ENCODE measurements at regions not wholly inside any gene's neighbourhood (a gene's known extent, or its start where the extent isn't known, plus 50 kb on each side); places are given as distances from the start of the nearest gene placed in this dataset.
"Not testable (repeated sequence)": the region's sequence is repeated elsewhere in the genome, so short reads cannot be mapped to it uniquely, and the experiment has no call there.

GRCh38 chr2:111309231-111310075, 188.7 kb downstream of the BCL2L11 start:
- not testable (repeated sequence) for DNase-seq (ENCODE audit: insufficient read length, low spot score); FAIRE-seq

- not testable (repeated sequence) for FAIRE-seq; DNase-seq (ENCODE audit: insufficient read length, low spot score)
Observed at GRCh38 chr2:111310395-111310794, 189.7 kb downstream of the BCL2L11 start.

DNA sequence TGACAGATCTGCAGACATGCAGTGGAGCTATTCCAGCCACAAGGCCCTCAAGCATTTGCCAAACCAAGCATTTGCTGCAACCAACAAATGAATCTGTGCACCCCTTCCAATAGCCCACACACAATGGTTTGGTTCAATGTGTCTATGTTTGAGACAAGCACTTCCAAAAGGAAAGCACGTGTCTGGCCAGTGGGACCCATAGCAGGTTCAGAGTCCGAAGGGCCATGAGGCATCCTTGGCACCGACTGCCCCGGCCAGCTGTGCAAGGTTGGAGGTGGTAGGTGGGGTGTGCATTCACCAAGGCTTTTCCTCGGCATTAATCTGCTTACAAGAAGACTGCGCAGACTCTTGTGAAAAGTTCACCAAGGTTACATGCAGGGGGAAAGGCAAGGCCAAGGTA, 190.9 kb downstream of the BCL2L11 start:
- not testable (repeated sequence) for DNase-seq (ENCODE audit: insufficient read length, low spot score); FAIRE-seq

DNA sequence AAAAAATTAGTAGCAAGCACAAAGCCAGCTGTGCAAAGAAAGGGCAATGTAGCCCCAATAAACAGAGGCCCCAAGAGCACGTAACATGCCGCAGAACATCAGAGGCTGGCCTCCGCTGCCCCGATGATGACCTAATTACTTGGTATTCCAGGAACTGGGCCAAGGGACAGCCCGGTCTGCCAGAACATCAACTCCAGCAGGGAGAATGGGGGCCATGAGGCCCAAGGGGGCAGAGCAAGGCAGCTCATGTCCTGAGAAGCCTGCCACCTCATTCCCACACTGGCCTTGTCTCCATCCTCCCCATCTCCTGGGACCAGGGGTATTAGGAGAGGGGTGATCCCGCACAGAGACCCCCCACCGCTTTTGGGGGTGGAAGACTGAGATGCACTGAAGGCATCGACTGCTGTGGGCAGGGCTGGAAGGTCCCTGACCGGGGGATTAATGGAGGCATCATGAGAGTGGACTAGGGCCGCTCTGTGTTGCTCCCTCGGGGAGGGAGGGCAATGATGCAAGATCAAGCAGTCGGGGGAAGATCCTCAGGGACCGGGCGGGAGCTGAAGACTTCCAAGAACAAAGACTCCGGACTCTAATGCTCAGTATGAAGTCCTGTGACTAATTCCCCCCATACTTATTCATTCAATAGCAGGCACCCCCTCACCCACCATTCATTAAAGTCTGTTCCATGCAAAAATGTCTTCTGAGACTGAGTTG, 192.3 kb downstream of the BCL2L11 start:
- FAIRE-seq; DNase-seq (ENCODE audit: insufficient read length, low spot score): not testable (repeated sequence)

GRCh38 chr2:111313711-111314110, 193.0 kb downstream of the BCL2L11 start:
- not testable (repeated sequence) for FAIRE-seq; DNase-seq (ENCODE audit: insufficient read length, low spot score)

DNA sequence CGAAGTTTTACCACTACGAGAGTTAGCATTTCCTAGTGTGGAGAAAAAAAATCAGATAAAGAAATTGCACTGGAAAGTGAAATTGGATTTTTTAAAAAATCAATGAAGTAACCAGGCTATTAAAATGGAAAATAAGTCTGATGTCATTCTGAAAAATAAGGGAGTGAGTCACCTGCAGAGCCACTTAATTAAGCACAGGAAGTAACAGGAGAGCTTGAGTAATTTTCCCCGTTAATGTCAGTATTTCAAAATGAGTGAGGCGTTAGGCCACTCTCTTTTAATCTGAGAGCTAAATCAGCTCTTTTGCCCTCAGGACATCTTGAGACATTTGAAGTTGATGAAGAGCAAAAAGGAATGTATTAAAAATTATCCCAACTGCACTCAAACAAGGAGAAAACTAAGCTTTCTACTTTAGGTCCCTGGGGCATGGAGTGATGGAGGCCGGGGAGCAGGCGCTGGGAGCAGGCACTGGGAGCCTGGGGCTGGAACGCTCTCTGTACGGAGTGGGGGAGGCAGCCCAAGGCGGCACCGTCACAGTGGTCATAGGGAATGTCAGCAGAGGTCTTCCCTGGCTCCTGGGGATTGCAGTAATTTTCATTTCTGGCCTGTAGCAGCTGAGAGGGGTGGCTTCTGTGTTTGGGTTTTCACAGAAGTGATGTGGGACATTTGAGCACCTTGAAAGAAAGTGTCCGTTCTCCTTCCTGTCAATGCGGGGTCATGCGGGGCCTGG, 194.6 kb downstream of the BCL2L11 start:
- not testable (repeated sequence) for FAIRE-seq; DNase-seq (ENCODE audit: insufficient read length, low spot score)

- not testable (repeated sequence) for DNase-seq (ENCODE audit: insufficient read length, low spot score); FAIRE-seq
Observed at GRCh38 chr2:111316221-111316741, 195.6 kb downstream of the BCL2L11 start.

DNA sequence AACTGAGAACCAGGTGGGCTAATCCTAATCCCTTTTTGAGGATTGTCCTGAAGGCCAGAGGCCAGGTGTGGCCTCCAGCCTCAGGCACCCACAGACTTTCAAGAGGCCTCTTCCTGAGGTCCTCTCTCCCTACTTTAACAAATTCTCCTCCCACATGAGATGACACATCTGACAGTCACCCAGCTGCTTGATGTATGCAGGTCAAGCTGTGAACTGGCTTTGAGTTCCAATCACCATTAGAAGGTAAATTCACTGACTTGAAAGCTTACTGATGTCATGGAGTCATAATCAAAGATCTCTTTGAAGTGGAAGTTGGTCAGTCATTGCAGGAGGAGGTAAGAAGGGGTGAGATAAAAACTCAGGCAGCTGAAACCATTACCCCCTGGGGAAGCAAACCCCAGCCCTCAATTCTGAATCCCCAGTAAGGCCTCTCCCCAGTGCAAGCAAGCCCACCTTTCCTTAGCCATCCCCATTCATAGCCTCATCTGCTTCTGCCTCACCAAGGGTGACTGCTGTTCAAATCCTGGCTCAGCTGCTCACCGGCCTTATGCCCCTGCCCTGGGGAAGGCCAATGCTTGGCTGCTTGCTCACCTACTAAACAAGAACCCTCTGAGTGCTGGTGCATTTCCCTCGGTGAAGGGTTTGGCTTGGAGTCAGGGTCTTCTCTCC, 196.3 kb downstream of the BCL2L11 start:
- not testable (repeated sequence) for FAIRE-seq; DNase-seq (ENCODE audit: insufficient read length, low spot score)

GRCh38 chr2:111319552-111319951, 198.8 kb downstream of the BCL2L11 start:
- not testable (repeated sequence) for DNase-seq (ENCODE audit: insufficient read length, low spot score); FAIRE-seq

DNA sequence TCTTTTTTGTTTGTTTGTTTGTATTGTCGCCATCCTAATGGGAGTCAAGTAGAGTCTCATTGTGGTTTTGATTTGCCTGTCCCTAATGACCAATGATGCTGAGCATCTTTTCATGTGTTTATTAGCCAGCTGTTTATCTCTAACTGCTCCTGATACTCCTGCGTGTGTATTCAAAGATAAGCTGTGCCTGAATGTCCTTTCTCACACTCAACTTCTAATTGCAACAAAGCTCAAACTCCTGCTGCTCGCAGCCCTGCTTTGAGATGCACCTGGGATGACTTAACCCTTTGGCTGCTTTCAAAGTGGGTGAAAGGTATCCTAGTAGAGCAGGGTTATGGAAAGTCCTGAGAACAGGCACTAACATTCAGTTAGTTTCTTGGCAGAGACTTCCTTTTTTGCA, 199.6 kb downstream of the BCL2L11 start:
- not testable (repeated sequence) for DNase-seq (ENCODE audit: insufficient read length, low spot score); FAIRE-seq

DNA sequence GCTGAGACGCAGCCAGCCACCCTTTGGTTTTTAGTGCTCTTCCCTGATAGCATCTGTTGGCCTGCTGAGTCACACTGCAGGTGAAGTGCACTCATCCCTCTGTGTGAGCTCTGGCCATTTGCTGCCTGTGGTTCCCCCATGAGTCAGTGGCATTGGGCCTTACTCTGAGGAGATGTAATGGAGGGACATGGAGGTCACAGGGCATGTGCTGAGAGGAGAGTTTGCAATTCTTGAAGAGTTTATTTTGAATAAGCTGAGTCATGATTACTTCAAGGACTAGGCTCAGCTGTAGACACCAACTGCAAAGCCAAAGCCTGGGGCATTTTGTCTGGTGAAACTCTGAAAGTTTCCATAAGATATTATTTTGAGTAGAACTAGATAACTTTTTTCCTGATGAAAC, 200.3 kb downstream of the BCL2L11 start:
- not testable (repeated sequence) for DNase-seq (ENCODE audit: insufficient read length, low spot score); FAIRE-seq

GRCh38 chr2:111323384-111323783, 202.7 kb downstream of the BCL2L11 start:
- not testable (repeated sequence) for DNase-seq (ENCODE audit: insufficient read length, low spot score); FAIRE-seq

DNA sequence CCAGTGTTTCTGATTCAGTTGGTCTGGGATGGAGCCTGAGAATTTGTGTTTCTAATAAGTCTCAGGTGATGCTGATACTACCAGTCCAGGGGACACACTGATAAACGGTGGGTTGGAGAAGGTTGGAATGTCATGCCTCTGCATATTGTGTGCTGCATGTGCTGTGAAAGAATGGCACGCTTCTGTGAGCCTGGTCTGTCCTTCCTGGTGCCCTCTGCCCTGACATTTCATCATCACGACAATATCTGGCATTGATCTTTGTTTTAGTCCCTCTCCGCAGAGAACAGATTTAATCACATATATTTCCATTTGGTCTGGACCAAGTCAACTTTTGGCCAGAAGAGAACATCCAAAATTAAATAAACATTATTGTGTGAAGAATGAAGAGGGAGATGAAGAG, 207.0 kb downstream of the BCL2L11 start:
- not testable (repeated sequence) for FAIRE-seq; DNase-seq (ENCODE audit: insufficient read length, low spot score)

DNA sequence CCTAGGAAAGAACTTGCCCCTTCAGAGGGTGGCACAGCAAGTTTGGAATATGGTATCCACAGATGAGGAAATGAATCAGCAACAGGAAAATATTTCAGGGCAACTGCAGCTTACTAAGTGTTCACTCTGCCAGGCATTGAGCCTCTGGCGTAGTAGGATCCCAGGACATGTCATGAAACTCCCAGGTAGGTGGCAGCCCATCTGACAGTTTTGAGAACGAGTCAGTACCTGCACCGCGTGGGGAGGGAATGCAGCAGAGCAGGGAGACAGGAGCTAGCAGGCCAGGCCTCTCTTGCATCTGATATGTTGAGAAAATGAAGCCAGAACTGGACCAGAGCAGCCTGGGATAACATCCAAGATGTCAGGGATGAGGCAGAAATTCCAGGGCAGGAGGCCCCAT, 208.6 kb downstream of the BCL2L11 start:
- not testable (repeated sequence) for FAIRE-seq; DNase-seq (ENCODE audit: insufficient read length, low spot score)

DNA sequence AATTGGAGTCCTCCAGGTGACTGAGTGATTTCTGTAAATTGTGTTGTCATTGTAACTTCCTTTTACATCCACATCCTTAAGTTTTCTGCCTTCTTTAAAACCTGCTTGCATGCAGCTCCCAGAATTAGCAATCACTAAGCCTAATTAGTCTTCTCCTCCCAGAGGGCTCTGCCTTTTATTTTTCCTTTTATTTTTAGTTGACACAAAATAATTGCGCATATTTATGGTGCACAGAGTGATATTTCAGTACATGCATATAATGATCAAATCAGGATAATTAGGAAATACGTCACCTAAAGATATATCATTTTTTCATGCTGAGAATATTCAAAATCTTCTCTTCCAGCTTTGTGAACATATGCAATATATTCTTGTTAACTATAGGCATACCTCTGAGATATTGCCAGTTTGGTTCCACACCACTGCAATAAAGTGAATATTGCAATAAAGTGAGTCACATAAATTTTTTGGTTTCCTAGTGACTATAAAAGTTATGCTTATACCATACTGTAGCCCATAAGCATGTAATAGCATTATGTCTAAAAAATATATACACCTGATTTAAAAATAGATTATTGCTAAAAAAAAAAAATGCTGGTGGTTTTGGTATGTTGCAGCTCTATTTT, 210.5 kb downstream of the BCL2L11 start:
- DNase-seq (ENCODE audit: insufficient read length, low spot score); FAIRE-seq: not testable (repeated sequence)

DNA sequence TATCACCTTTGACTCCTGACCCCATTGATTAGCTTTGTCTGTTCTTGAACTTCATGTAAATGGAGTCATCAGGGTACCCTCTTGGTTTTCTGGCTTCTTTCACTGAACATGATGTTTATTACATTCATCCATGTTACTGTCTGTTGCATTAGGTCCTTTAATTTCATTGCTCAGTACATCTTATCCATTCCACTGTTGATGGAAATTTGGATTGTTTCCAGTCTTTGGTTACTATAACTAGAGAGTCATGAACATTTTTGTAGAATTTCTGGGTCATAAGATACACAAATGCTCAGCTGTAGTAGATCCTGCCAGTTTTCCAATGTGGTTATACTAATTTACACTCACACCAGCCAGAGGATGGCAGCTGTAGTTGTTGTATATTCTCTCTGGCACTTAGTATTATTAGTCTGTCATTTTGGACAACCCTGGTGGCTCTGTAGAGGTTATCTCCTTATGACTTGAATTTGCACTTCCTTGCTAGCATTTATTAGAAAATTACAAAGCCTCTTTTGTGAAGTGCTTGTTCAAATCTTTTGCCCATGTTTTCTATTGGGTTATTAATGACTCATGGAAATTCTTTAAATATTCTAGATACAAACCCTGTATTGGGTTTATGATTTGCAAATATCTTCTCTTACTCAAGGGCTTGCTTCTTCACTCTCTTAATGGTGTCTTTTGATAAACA, 214.7 kb downstream of the BCL2L11 start:
- DNase-seq (ENCODE audit: insufficient read length, low spot score); FAIRE-seq: not testable (repeated sequence)

- FAIRE-seq; DNase-seq (ENCODE audit: insufficient read length, low spot score): not testable (repeated sequence)
Observed at GRCh38 chr2:111338474-111338873, 217.8 kb downstream of the BCL2L11 start.

- DNase-seq (ENCODE audit: insufficient read length, low spot score); FAIRE-seq: not testable (repeated sequence)
Observed at GRCh38 chr2:111339476-111339875, 218.8 kb downstream of the BCL2L11 start.
